Natural killer cell (primary cell): ENCODE measurements at regions not wholly inside any gene's neighbourhood (a gene's known extent, or its start where the extent isn't known, plus 50 kb on each side); places are given as distances from the start of the nearest gene placed in this dataset.

Experiments
- ATAC-seq, 3 donors: fragments of 150-1000 bp in 2 of 3; fragments of 200-7000 bp in 1 of 3; cut with Tn5 transposase; 1 replicate in 1 of 3; 2 replicates in 2 of 3; pipeline ENCODE4 v1.10.0; 2021; ENCODE audit warnings: mild to moderate bottlenecking in 2 of 3, moderate library complexity in 2 of 3
- DNase-seq, 2 donors: peaks; one replicate each; pipeline versions ENCODE4 v3.0.0 to v3.0.0-alpha.2; 2013 to 2021; ENCODE audit warnings: mixed read lengths in 1 of 2
- H3K27ac ChIP-seq: one replicate; pipeline ENCODE4 v1.5.1; 2013; ENCODE audit warnings: mild to moderate bottlenecking, low read length
- H3K27me3 ChIP-seq: one replicate; pipeline ENCODE4 v1.6.1; 2013; ENCODE audit warnings: low read length; ENCODE audit not compliant: control insufficient read depth, insufficient read depth
- H3K36me3 ChIP-seq: one replicate; pipeline ENCODE4 v1.6.1; 2013; ENCODE audit warnings: low read length; ENCODE audit not compliant: control insufficient read depth, insufficient read depth
- H3K4me1 ChIP-seq: one replicate; pipeline ENCODE4 v1.6.1; 2013; ENCODE audit warnings: low read length; ENCODE audit not compliant: control insufficient read depth, insufficient read depth
- H3K4me3 ChIP-seq: one replicate; pipeline ENCODE4 v1.5.1; 2013; ENCODE audit warnings: low read length
- H3K9me3 ChIP-seq: one replicate; pipeline ENCODE4 v1.6.1; 2013; ENCODE audit warnings: low read length; ENCODE audit not compliant: control insufficient read depth, insufficient read depth
- H3K27ac Mint-ChIP-seq, 2 donors: one replicate each; pipeline ENCODE4 v1.8.0; 2022; ENCODE audit warnings: mild to moderate bottlenecking in 2 of 2, mixed read lengths in 2 of 2, moderate library complexity in 1 of 2
- H3K27me3 Mint-ChIP-seq, 2 donors: one replicate each; pipeline ENCODE4 v1.8.0; 2022; ENCODE audit warnings: low read depth in 2 of 2, mixed read lengths in 2 of 2
- H3K36me3 Mint-ChIP-seq: one replicate; pipeline ENCODE4 v1.8.0; 2022; ENCODE audit warnings: mixed read lengths
- H3K4me1 Mint-ChIP-seq, 2 donors: one replicate each; pipeline ENCODE4 v1.8.0; 2022; ENCODE audit warnings: mixed read lengths in 2 of 2
- H3K4me3 Mint-ChIP-seq: one replicate; pipeline ENCODE4 v1.8.0; 2022; ENCODE audit warnings: mild to moderate bottlenecking, moderate library complexity, mixed read lengths
- H3K9me3 Mint-ChIP-seq, 2 donors: one replicate each; pipeline ENCODE4 v1.8.0; 2022; ENCODE audit warnings: mixed read lengths in 2 of 2
- WGBS: methylation state at CpG from one replicate; pipeline ENCODE4 v1.1.7; 2013; ENCODE audit warnings: missing lambda C conversion rate; ENCODE audit not compliant: insufficient coverage; 5-methylcytosine and 5-hydroxymethylcytosine counted together
- intact Hi-C: fragments of 100-400 bp; cut with micrococcal nuclease; formaldehyde crosslinking; loops from one replicate; pipeline ENCODE4 v1.14.2; 2022
- TF ChIP-seq, protein P1 (sequence below): fragments of 200-600 bp; IDR thresholded peaks from one replicate; pipeline ENCODE4 v1.8.0; 2022; ENCODE audit warnings: antibody characterized with exemption

DNA sequence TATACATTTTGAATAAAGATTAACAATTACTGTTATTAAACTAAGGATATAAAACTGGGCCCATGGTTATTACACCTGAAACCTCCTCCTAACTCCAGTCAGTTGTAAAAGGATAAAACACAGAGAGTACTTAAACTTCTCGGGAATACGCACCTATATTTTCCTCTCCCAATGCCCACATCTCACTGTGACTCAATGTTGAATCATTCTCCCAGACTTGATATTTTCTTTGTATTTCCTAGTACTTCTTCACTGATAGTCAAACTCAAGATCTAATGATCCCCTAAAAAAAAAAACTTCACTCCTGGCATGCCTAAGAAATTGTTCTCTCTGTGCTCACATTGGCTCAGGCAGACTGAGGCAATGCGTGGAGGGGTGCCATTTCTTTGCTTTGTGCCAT lies 212.5 kb upstream of the DKK2 start:
- intact Hi-C loops: no loop called here
- no peak for ATAC-seq
- WGBS: 63% methylated on average over 3 of the region's 3 CpGs

DNA sequence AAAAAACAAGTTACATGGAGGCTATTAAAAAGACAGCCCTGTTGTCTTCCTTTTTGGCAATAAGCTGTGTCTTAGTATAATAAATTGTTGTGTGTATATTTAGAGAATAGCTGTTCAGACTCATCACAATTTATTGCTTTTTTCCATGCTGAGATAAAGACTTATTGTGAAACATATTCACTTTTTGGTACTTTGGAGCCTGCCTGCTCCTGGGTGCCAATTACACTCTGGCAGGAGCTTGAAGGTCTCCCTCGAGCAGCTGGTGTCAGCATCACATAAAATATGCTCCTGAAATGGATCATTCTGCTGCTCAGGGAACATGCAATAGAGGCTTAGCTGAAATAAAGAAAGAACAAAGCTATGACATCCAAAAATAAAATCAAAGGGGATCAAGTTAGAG lies 211.6 kb upstream of the DKK2 start:
- Mint-ChIP-seq H3K36me3 (no peaks in the 10 kb centered on the region), H3K4me1 (no peaks in the 10 kb centered on the region), H3K4me3 (no peak overlapping the region), H3K9me3 (peaks cover 4 to 10% of the 10 kb centered on the region in 2 donors), H3K27me3 (no peaks in the 10 kb centered on the region), H3K27ac (no peak overlapping the region)
- no peaks in the 10 kb centered on the region for H3K9me3 ChIP-seq
- no peaks in the 10 kb centered on the region for H3K4me1 ChIP-seq
- H3K36me3 ChIP-seq: no peaks in the 10 kb centered on the region
- no peak for DNase-seq
- no peaks in the 10 kb centered on the region for H3K27me3 ChIP-seq
- TF ChIP-seq, protein P1, sequence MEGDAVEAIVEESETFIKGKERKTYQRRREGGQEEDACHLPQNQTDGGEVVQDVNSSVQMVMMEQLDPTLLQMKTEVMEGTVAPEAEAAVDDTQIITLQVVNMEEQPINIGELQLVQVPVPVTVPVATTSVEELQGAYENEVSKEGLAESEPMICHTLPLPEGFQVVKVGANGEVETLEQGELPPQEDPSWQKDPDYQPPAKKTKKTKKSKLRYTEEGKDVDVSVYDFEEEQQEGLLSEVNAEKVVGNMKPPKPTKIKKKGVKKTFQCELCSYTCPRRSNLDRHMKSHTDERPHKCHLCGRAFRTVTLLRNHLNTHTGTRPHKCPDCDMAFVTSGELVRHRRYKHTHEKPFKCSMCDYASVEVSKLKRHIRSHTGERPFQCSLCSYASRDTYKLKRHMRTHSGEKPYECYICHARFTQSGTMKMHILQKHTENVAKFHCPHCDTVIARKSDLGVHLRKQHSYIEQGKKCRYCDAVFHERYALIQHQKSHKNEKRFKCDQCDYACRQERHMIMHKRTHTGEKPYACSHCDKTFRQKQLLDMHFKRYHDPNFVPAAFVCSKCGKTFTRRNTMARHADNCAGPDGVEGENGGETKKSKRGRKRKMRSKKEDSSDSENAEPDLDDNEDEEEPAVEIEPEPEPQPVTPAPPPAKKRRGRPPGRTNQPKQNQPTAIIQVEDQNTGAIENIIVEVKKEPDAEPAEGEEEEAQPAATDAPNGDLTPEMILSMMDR: no peak
- intact Hi-C loops: no loop called here
- H3K4me3 ChIP-seq: no peak overlapping the region
- WGBS: 44% methylated on average over 1 of the region's 1 CpG
- H3K27ac ChIP-seq: no peak overlapping the region
- no peak for ATAC-seq

More for the DNA sequence above, 212.5 kb upstream of the DKK2 start:
- Mint-ChIP-seq H3K4me1 (no peaks in the 10 kb centered on the region), H3K9me3 (peaks cover 4 to 7% of the 10 kb centered on the region in 2 donors), H3K4me3 (no peak overlapping the region), H3K27me3 (no peaks in the 10 kb centered on the region), H3K36me3 (no peaks in the 10 kb centered on the region), H3K27ac (no peak overlapping the region)
- DNase-seq: no peak
- Histone ChIP-seq H3K27ac (no peak overlapping the region), H3K9me3 (no peaks in the 10 kb centered on the region), H3K27me3 (no peaks in the 10 kb centered on the region), H3K36me3 (no peaks in the 10 kb centered on the region), H3K4me1 (no peaks in the 10 kb centered on the region), H3K4me3 (no peak overlapping the region)
- TF ChIP-seq, protein P1: no peak

DNA sequence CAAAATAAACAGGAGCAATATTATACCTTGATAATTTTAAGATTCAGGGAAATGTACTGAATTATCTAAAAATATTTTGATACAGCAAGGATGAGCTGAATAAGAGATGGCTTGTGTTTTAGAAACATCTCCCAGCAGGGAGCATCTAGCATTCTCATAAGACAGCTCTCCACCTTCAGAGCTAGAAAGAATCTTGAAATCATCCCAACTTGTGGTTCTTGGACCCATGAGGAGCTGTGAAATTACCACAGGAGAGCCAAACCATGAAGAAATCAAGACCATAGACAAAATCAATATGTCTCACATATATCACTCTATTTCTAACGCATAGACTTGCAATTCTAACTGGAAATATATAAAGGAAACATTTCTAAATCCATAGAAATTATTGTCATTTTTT lies 210.6 kb upstream of the DKK2 start:
- TF ChIP-seq, protein P1: no peak
- no peak overlapping the region for H3K27ac ChIP-seq
- H3K27me3 ChIP-seq: no peaks in the 10 kb centered on the region
- Mint-ChIP-seq H3K27ac (no peak overlapping the region), H3K4me1 (no peaks in the 10 kb centered on the region), H3K4me3 (no peak overlapping the region), H3K9me3 (peaks cover 4 to 11% of the 10 kb centered on the region in 2 donors), H3K27me3 (no peaks in the 10 kb centered on the region), H3K36me3 (no peaks in the 10 kb centered on the region)
- intact Hi-C loops: no loop called here
- no peak overlapping the region for H3K4me3 ChIP-seq
- no peaks in the 10 kb centered on the region for H3K36me3 ChIP-seq
- WGBS: 83% methylated on average over 1 of the region's 1 CpG
- DNase-seq (no peak), ATAC-seq (no peak)
- H3K9me3 ChIP-seq: no peaks in the 10 kb centered on the region
- H3K4me1 ChIP-seq: no peaks in the 10 kb centered on the region

DNA sequence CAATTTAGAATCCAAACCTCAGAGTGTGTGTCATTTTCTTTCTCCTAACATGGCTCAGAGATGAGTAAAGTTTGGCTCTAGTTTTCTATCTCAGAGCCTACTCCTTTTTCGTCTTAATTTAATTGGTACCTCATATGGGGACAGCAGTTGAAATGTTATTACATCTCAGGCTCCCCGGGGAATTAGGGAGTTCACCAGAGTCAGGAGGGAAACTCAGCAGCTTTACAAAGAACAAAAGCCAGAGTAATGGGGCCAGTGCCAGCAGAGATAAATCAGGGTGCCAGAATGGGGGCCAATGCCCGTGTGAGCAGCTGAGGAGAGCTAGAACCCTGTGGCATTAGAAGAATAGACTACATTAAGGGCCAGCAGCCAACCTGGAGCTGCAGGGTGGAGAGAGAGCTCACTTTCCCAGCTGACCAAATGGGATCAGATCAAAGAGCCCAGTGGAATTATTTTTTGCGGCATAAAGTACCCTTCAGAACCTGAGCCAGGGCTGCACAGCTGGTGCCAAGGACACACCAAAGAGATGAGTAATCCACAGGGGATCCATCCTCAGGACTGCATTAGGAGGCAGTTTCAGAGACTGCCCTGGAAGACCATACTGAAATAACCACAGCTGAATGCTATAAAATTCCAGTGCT lies 207.1 kb upstream of the DKK2 start:
- H3K27me3 ChIP-seq: no peaks in the 10 kb centered on the region
- H3K4me3 Mint-ChIP-seq: no peak overlapping the region
- no peaks in the 10 kb centered on the region for H3K36me3 ChIP-seq
- H3K4me1 ChIP-seq: no peaks in the 10 kb centered on the region
- H3K4me1 Mint-ChIP-seq: no peaks in the 10 kb centered on the region
- no peak overlapping the region for H3K27ac Mint-ChIP-seq
- no peak overlapping the region for H3K4me3 ChIP-seq
- no peak for ATAC-seq
- intact Hi-C loops: no loop called here
- TF ChIP-seq, protein P1: no peak
- H3K27ac ChIP-seq: no peak overlapping the region
- 73% methylated on average over 4 of the region's 4 CpGs for WGBS
- H3K9me3 ChIP-seq: no peaks in the 10 kb centered on the region
- H3K36me3 Mint-ChIP-seq: no peaks in the 10 kb centered on the region
- no peaks in the 10 kb centered on the region for H3K27me3 Mint-ChIP-seq
- DNase-seq: no peak
- H3K9me3 Mint-ChIP-seq: peaks cover 3 to 17% of the 10 kb centered on the region in 2 donors
